Testis (tissue), 2 donors: ENCODE measurements at regions not wholly inside any gene's neighbourhood (a gene's known extent, or its start where the extent isn't known, plus 50 kb on each side); places are given as distances from the start of the nearest gene placed in this dataset.

ENCODE experiments used
- CTCF ChIP-seq, 3 experiments: fragments of 450-650 bp in 2 of 3; fragments of 200-600 bp in 1 of 3; sonication (generic) in 1 of 3; IDR thresholded peaks; one replicate each; pipeline ENCODE4 v1.5.1; 2016 to 2019; ENCODE audit warnings: antibody characterized with exemption in 3 of 3, mild to moderate bottlenecking in 2 of 3, moderate library complexity in 1 of 3
- POLR2A ChIP-seq: fragments of 450-650 bp; IDR thresholded peaks from one replicate; pipeline ENCODE4 v1.6.1; 2017; ENCODE audit warnings: antibody characterized with exemption, mild to moderate bottlenecking, moderate library complexity

- TF ChIP-seq POLR2A, result no peak
- TF ChIP-seq CTCF (IDR thresholded peaks at IDR 0.05), result no peak
Observed at GRCh38 chr21:17257784-17258183, 255.1 kb upstream of the CXADR start.
